Amygdala (tissue), 56 donors: ENCODE measurements at regions not wholly inside any gene's neighbourhood (a gene's known extent, or its start where the extent isn't known, plus 50 kb on each side); places are given as distances from the start of the nearest gene placed in this dataset.
A peak's percentile ranks its signal among the peaks of the same experiment; 100 is the strongest.

Source experiments
- DNase-seq, 56 donors: peaks; one replicate each; lab custom pipeline; 2025; lab: John Stamatoyannopoulos, UW

DNA sequence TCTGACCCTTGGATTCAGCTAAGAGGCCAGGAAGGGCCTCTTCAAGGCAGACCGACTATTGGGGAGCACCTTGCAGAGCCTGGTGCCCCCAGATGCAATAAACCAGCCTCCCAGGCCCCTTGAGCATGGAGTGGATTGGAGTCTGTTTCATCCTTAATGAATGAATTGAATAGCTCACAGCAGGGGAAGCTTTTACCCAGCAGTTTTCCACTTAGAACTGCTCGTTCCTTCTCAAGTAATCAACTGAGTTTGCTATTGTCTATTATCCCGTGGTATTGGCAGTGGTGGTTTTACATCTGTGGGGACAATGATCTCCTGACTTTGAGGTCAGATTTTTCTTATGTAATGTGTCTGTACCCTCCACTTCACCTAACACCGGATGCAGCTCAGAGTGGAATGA, 197.6 kb downstream of the AACS start:
- DNase-seq: peak in 2 of 56 donors; percentile 4 to 9

DNA sequence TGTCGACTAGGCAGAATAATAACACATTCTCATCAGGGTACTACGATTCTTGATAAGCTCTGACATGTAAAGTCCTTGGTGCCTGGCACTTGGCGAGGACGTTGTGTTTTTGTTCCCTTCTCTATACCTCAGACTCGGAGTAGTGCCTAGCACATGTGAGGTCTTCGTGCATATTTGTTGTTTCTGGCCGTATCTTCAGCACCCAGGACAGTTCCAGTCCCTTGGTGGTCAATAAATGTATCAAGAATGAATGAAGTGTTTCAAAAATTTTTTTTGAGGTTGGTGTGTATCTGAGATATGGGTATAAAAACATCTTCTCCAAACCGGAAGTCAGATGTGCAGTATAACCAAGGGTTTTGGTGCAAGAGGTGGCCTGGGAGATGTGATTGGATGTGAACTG, 198.2 kb downstream of the AACS start:
- no peak for DNase-seq

DNA sequence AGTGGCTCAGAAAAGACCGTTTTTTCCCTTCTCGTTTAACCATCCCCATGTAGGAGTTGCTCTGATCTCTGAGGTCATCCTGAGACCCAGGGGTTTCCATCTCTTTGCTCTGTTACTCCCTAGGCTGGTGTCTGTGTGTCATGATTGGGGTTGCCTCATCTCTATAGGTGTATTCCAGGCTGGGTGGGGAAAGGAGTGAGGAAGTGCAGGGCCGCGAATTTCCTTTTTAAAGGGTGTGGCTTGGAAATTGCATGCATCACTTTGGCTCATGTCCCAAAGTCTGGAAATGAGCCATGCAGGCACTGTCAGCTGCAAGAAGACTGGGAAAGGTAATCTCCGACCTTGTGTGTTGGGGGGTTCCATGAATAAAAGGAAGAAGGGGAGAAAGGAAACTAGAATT, 201.9 kb downstream of the AACS start:
- DNase-seq: no peak

DNA sequence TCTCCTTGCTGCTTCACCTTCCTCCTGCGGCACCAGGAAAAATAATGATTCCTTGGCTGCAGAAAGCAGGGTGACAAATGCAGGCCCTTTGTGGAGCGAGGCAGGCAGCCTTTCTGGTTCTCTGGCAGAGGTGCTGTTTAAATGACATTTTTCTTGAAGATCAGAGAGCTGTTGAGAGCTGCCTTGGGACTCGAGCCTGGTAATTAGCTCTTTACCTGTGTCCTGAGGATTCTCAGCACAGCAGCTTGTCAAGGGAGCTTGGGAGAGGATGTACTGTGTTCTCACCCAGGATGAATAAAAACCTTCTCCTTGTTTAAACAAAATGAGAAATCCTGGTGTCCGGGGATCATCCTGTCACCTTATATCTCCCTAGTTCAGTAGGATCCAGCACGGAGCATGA, 204.0 kb downstream of the AACS start:
- DNase-seq: no peak

DNA sequence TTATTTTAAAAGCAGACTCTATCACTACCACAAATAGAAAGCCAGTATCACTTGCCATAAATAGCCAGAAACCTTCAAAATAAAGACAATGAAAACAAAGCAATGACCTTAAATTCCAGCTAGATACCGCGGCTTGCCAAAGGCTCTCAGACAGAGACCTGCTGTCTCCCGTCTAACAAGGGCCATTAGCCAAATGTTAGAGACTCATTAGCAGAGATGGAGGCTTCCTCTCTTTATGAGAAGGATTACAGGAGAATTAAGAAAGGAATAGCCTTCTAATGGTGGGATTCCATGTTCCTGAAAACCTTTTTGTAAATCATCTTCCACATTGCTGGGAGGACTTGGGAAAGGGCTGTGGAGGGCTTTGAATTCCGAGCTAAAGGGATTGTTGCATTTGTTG, 206.7 kb downstream of the AACS start:
- DNase-seq: no peak

DNA sequence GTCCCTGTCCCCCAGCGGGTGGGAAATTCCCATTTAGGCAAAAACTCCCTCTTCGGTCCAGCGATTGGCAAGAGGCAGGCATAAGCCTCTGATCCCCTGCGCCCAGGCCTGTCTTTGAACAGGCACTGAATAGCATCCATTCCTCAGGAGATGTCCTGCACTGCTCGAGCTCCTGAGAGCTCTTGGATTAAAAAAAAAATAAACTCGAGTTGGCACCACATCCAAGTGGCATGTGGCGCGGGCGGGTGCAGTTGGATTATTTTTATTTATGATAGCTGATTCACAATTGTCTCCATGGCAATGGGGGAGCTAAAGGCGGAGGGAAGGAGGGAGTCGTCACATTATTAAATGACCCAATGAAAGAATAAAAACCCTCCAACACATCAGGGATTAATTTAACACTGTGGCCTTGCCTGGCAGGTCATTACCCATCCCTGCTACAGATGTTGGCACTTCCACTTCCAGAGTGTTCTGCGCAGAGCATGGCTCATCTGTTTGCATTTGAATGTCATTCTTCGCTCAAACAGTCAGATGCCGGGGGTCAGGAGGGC, 207.2 kb downstream of the AACS start:
- peak in 11 of 56 donors; percentile 11 to 53 (median 31) for DNase-seq

DNA sequence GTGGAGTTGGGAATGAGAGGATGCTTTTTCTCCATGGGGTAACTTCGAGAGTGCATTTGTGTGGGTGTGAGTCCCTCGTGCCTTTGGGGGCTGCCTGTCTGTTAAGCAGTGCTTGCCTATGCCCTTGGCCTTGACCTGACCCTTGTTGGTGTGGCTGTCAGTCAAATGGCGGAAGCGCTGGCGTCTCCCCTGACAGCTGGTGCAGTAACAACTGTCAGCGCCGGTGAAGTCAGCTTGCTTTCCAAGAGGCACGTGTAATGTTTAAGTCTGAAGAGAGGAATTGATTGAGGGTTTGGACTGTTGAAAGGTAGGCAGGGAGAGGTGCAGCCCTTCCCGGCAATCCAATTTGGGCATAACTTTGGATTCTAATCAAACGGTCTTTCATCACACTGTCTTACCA, 211.3 kb downstream of the AACS start:
- no peak for DNase-seq

DNA sequence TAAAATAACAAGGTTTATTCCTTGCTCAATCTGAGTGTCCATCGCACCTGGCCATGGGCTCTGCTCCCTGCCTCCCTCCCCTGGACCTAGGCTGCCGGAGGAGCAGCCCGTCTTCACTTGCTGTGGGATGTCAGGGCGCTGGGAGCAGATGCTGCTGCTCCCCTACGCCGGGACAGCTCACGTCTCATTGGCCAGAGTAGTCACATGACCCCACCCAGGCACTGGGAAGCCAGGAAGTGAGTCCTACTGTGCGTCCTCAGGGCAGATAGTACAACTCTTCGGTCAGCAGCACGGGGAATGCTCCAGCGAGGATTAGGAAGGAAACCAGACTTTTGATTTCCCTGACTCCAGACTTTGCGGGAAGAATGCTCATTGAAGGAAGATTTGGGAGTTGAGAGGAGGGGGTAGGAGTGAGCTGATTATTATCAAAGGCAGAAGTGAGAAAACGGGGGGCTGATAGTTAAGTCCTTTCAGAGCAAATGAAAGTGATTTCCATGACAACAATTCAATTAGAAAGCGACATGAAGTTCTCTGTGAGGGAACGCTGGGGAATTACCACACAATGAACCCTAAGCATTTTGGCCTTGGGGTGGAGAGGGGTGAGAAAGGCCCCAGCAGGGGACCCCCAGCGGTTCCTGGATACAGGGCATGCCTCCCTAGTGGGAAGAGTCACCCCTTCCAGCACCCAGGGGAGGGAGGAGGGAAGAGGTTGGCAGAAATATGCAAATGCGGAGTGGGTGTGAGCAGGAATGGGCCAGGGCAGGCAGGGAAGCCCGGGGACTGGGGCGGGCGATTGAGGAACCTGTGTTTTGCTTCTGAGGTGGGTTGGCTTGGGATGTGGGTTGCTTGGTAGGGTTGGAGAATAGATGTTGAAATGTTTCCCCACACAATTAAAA, 215.5 kb downstream of the AACS start:
- peak in 1 of 56 donors; percentile 8 for DNase-seq

DNA sequence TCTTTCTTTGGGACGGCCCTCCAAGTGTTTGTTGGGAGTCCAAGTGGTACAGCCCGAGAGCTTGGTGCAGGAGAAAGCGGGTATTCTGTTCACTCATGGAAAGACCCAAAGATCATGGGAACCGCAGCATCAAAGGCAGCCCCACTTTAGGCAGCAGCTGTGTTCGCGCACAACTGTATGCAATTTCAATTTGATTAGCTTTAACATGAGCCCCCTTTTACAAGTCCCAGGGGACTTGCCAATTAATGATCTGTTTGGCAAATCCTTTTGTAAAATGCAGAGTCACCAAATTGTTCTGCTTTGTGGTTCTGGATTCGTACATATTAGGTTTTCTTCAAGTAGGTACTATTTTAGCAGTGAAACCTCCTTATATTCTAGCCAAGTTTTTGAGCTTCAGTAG, 217.7 kb downstream of the AACS start:
- no peak for DNase-seq

DNA sequence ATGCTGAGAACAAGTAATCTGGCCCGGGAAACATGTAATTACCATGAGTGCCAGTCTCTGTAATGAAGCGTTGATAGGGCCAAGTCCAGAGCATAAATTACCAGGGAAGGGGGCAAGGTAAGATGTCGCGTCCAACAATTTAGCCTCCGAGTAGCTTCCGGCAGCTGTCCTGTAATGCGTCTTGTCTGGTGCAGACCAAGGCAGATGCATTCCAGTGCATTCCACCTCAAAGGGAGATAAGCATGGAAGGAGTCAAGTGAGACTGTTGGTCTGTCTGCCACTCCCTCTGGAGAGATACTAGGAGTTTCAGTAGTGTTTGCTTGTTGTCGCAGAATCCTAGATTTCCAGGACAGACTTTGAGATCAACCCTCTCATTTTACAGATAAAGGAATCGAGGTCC, 218.3 kb downstream of the AACS start:
- DNase-seq: no peak

DNA sequence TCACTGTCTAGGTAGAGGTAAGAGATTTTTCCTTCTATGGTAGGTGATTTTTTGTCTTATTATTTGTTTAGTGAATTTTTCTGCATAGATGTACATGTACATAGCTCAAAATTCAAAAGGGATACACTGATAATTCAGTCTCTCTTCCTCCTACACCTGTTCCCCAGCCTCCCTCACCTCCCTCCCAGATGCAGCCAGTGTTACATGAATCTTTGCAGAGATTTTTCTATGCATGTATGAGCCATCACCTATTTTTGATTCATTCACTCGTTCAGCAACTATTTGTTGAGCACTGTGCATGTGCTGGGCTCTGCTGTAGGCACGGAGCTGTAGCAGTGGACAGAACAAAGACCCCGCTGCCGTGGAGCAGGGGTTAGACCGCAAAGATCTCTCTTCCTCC, 218.9 kb downstream of the AACS start:
- DNase-seq: no peak

DNA sequence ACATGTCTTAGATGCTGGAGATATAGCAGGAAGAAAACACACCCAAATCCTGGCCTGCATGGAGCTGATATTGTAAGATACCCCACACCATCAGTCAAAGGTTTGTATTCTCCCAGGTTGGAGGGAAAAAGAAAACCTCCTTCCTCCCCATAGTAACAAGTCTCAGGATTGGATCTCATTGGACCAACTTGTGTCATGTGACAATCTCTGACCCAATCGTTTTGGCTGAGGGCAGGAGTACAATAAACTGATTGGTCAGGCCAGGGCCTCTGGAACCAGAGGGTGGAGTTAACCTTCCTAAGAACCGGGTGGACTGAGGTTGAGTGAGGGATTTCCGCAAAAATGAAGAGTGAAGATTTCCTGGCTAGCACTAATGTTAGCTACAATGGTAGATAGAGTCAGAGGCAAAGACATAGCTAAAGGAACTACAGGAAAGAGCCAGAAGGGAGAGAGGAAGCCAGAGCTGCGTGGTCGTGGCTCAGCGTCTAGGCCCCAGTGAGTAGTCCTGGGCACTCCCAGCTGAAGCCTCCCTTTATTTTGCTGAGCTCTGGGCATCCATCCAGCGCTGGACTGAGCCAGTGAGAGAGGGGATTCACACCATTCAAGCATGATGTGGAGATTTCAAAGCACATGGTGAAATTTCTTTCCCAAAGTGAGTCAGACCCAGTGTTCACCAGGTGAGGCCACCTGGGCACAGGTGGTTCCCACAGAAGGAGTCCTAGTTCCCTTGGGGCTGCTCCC, 219.9 kb downstream of the AACS start:
- DNase-seq: peak in 6 of 56 donors; percentile 6 to 19 (median 10)

DNA sequence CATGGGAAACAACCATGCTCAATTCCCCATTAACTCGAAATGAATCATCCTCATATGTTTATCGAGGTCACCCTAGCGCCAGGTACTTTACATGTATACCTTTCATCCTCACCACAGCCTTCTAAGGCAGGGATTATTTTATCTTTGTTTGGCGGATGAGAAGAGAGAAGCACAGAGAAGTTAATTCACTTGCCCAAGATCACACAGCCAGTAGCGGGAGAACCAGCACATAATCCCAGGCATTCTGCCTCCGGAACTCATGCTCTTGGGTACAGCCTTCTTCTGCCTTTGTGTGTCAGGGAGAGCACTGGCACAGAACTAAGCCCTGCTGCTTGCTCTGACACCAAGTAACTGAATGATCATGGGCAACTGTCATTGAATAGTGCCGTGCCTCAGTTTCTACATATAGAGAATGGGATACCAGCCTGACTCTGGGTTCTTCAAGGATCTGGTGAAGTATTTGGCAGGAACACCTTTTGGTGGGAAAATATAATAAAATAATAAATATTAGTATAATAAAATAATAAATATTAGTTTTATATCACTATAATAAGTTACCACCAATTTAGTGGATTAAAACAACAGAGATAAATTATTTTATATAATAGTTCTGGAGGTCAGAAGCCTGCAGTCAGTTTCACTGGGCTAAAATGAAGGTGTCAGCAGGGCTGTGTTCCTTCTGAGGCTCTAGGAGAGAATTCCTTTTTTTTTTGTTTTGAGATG, 220.9 kb downstream of the AACS start:
- DNase-seq: no peak

DNA sequence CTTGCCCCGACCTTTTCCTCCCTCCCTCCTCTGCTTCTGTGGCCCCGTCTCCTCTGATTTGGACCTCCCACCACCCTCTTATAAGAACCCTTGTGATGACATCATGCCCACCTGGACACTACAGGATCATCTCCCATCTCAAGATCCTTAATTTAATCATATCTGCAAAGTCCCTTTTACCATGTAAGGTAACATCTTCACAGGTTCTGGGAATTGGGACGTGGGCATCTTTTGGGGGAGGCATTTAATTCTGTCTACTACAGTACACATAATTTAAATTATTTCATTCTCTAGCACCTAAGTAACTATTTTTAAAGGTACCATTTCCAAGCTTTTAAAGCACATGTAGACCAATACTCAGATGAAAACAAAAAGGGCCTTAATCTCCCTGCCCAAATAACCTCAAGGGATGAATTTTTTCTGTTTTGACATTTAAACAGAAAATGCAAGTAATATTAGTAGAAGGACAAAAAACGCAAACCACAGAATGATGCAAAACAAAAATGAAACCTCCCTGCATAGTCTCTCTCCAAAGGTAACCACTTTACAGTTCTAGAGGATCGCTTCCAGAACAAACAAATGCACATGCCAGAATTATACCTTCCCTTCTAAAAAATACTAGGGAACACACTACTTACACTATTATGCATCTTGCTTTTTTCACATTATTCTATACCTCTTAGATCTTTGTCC, 222.1 kb downstream of the AACS start:
- DNase-seq: no peak

DNA sequence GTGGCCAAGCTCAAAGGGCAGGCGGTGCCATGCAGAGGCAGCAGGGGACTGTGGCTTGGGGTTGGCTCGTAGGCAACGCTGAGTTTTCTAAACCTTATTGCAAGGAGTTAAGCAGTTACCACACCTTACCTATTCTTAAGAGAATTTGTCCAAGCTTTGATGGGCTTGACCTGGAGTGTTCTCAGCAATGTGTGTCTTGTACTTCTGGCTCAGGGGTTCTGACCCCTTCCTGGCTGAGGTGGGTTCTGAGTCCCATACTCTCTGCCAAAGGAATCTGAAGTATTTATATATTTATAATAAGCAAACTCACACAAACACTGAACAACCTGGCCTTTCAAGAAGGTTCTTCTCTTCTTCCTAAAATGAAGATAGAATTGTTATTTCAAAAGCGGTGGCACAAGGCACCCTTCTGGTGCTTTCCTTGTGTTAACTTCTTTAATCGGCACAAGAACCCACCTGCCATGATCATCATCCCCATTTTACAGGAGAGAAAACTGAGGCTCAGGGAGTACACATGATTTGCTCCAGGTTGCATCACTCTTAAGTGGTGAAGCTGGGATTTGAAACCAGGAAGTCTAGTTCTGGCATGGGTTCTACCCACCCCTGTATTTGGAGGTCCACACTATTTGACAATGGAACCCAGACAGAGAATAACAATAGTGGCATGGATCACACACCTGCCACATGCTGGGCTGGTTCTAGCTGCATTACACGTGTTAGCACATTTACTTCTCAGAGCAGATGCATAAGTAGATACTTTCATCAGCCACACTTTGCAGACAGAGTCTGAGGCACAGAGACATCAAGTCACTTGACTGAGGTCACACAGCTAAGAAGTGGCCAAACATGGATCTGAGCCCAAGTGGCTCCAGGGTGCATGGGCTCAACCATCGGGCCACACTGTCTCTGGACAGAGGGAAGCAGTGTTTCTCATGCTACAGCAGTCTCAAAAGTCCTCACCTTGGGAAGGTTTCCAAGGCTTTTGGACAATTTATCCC, 224.0 kb downstream of the AACS start:
- no peak for DNase-seq

DNA sequence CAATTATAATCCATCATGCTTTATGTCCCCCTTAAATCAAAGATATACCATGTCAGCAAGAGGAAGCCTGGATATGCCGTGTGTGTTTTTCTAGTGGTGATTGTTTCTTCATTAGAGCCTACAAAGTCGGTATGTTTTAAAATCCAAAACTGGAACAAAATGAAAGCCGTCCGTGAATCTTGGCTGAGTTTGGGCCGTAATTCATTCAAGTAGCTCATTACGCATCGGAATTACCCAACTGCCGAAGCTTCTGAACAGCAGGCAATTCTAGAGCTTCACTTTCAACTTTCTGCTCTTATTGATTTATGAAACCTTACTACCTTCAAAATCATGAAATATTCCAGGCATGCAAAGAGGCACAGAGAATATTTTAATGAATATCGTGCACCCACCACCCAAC, 224.7 kb downstream of the AACS start:
- DNase-seq: no peak

DNA sequence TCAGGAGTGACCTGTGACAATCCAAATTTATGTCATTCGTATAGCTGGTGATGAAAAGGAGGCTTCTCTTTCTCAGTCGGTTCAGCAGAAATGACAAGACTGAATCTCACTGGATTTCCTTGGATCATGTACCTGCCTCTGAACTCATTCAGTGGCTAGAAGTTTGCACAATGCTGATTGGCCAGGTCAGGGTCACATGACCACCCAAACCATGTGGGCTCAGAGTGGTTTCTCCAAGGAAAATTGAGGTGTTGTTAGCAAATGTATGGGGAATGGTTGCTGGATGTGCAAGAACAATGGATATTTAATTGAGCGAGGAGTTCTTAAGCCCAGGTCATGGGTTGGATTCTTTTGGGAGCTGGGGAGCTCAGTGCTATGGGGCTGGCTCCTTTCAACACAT, 227.5 kb downstream of the AACS start:
- no peak for DNase-seq

DNA sequence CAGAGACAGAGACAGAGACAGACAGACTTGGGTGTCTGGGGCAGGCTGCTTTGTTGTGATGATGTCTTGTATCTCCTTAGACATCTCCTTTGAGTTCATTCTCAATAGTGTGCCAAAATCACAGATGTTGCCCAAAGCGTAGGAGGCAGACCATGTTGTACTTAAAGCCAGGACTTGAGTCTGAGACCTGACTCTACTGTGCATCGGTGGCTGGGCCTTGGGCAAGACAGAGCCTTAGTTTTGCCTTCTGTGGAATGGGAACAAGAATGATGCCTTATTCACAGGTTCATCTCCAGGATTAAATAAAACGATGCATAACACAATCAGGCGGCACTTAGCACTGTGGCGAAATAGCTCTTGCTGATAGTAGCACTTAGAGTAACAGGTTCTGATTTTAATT, 230.3 kb downstream of the AACS start:
- DNase-seq: no peak

DNA sequence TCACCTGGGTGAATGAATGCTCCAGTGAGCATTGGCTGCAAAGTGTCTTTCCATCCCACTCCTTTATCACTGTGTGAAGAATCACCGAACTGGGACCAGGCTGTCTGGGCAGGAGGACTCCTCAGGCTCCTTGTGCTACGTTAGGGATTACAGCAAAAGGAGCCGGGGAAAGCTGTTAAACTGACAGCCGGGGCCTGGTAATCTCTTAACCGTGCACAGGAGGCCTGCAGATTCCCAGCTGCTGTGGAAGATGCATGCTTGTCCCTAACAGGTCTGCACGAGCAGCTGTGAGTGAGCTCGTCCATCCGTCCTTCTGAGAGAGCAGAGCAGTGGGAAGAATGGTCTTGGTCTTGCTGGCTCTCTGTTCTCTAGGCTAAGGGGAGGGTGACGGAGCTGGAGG, 231.5 kb downstream of the AACS start:
- no peak for DNase-seq
